ENCODE measurements at regions not wholly inside any gene's neighbourhood (a gene's known extent, or its start where the extent isn't known, plus 50 kb on each side); places are given as distances from the start of the nearest gene placed in this dataset.

DNA sequence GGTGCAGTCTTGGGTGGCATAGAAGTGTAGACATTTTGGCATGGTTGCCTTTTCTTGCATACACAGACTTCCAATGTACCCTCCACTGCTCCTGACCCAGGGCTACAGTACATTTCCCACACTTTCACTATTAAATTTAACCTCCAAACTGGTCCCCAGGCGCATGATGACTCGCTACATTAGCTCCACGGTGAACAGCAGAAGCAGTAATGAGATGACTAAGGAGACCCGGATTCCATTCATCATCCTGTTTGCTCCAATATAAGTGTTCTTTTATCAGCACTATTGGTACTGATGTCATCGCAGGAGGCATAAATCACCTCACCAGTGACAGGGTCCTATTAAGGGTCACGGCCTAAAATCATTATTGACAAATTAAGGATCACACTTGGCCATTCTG is 316.5 kb downstream of the EN1 start:
- TF ChIP-seq POLR2A (IDR thresholded peaks at IDR 0.05): no peak
- TF ChIP-seq CTCF (IDR thresholded peaks at IDR 0.05): no peak

Data from thyroid gland (tissue), 4 donors.